ENCODE measurements at regions not wholly inside any gene's neighbourhood (a gene's known extent, or its start where the extent isn't known, plus 50 kb on each side); places are given as distances from the start of the nearest gene placed in this dataset.
"Not testable (repeated sequence)": the region's sequence is repeated elsewhere in the genome, so short reads cannot be mapped to it uniquely, and the experiment has no call there.

DNA sequence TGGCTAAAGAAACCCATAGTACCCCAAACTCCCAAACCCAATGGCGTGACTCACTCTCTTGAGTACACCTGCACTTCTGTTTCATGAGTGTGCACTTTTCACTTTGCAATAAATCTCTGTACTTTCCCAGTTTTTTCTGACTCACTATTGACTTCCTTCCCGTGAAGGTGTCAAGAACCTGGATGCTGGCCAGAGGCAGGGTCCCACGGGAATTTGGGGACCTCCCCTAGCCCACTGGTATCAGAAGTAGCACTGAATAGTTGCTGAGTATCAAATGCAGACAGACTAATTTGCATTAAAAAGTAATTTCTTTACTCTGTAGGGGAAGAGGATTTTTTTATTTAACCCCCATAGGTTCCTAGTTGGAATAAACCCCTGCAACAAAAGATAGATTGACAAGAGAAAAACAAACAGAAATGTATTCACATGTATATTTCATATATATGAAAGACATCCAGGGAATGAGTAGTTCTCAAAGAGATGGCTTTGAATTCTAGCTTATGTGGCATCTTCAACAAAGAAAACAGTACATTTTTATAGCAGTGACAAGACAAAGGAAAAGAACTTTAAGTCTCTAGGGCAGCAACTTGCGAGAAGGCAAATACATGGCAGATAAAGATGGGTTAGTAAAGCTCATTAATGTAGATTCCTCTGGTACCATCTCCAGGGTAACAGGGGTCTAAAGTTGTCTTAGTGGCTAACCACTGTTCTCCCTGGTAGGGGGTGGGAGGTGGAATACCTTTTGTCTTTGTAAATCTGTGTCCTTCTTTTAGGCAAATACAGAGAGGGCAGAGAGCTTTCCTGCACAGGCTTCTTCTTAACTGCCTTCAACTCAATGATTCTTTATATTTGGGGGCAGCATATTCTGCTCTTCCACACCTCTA lies 385.5 kb upstream of the PDZRN3 start:
- no peak for FAIRE-seq
- DNase-seq (ENCODE audit: insufficient read length, low spot score): no peak

DNA sequence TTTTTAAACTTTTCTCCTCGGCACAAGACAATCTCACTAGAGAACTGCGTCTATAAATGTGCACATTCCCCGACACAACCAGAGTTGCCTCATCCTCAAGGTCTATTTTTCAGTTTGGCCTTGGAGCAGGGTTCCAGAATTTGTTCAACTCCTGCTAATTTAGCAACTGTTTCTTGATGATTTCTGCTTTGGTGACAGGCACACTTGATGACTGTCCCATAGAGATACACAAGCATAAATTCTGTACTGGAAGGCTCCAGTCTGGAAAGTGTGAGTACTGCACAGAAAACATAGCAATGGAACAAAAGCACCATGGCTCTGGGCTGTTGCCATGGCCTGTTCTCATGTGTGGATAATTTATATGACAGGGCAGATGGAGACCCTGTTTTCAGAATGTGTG lies 379.6 kb upstream of the PDZRN3 start:
- FAIRE-seq: no peak

DNA sequence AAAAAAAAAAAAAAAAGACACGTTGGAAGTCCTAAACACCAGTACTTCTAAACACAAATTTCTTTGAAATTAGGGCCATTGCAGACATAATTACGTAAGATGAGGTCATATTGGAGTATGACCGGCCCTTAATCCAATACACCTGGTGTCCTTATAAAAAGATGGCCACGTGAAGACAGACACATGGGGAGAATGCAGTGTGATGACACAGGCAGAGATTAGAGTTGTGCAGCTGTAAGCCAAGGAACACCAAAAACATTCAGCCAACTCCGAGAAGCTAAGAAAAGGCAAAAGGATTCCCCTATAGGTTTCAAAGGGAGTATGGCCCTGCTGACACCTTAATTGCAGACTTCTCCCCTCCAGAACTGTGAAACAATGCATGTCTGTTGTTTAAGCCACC lies 379.0 kb upstream of the PDZRN3 start:
- no peak for FAIRE-seq
- DNase-seq (ENCODE audit: insufficient read length, low spot score): no peak

More for the DNA sequence above, 379.6 kb upstream of the PDZRN3 start:
- DNase-seq (ENCODE audit: insufficient read length, low spot score): no peak

DNA sequence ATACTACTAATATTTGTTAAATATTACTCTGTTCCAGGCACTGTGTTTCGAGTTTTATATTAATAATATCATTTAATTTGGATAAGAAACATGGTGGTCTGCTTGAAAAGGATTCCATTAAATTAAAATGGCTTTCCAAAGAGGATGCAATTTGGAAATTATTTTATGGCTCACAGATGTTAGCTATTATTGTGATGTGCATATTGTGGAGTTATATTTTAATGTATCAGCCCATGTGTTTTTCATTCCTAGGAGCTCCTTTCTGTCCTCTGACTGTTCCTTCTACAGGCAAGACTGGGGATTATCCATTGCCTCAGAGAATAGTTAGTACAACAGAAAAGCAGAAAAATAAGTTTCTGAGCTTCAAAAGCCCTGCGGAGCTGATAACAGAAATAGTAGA lies 376.7 kb upstream of the PDZRN3 start:
- FAIRE-seq (no peak), DNase-seq (ENCODE audit: insufficient read length, low spot score) (no peak)

DNA sequence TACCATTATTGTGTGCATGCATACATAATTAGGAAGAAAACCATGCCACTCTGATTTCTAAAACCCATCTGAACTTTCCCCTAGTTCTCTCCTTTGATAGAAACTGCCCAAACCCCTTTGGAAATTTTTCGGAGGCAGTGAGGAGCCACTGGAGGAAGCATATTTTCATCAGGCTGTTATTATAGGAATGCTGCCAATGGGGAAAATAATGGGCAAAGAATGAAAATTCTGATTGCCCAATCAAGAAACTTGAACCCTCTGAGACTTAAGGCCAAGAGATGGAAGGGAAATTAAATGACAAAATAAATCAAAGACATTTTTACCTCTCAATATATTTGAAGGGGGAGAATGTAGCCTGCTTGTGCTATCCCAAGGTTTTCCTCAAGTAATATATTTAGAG lies 376.0 kb upstream of the PDZRN3 start:
- FAIRE-seq (no peak), DNase-seq (ENCODE audit: insufficient read length, low spot score) (no peak)

- FAIRE-seq: no peak
- no peak for DNase-seq (ENCODE audit: insufficient read length, low spot score)
Measured at GRCh38 chr3:73999501-73999900, 374.8 kb upstream of the PDZRN3 start.

DNA sequence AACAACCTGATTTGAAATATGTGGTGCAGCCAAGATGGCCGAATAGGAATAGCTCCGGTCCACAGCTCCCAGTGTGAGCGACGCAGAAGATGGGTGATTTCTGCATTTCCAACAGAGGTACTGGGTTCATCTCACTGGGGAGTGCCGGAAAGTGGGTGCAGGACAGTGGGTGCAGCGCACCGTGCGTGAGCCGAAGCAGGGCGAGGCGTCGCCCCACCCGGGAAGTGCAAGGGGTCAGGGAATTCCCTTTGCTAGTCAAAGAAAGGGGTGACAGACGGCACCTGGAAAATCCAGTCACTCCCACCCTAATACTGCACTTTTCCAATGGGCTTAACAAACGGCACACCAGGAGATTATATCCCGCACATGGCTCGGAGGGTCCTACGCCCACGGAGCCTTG lies 365.9 kb upstream of the PDZRN3 start:
- not testable (repeated sequence) for FAIRE-seq; DNase-seq (ENCODE audit: insufficient read length, low spot score)

DNA sequence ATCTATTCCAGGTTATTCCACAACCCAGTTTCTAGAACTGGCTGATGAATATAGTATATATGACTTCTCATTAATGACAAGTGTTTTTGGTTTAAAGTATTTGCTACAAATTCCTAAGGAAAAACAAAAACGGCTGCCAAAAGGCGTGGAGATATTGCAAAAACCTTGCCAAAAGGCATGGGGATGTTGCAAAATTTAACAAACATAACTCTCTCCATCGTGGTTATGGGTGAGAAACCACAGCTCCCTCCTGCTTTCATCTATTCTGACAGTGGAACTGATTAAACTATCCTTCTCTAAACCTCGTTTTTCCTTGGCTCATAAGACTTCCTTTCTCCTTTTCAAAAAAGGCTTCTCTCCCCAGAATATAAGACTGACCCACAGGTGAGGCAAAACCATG lies 342.0 kb upstream of the PDZRN3 start:
- DNase-seq (ENCODE audit: insufficient read length, low spot score) (no peak), FAIRE-seq (no peak)

- FAIRE-seq: no peak
- DNase-seq (ENCODE audit: insufficient read length, low spot score): no peak
Measured at GRCh38 chr3:73964818-73965217, 340.1 kb upstream of the PDZRN3 start.

GRCh38 chr3:73955494-73956070 lies 330.8 kb upstream of the PDZRN3 start:
- FAIRE-seq: no peak
- no peak for DNase-seq (ENCODE audit: insufficient read length, low spot score)

DNA sequence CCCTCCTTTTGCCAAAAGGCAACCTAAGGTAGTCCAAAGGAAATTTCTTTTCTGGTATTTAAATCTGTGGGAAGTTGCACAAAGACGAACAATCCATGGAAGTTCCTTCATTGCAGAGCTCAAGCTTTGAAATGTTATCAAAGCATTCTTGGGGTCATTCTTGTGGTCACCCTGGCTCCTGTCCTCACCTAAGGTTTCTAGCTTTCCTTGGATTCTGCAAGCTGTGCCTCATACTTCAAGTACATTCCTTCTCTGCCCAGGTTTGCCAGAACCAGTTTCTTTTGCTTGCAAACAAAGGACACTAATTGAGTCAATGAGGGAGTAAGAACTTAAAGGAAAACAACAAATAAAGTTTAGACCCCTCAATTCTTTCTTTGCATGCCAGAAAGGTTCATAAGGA lies 329.8 kb upstream of the PDZRN3 start:
- DNase-seq (ENCODE audit: insufficient read length, low spot score): no peak

DNA sequence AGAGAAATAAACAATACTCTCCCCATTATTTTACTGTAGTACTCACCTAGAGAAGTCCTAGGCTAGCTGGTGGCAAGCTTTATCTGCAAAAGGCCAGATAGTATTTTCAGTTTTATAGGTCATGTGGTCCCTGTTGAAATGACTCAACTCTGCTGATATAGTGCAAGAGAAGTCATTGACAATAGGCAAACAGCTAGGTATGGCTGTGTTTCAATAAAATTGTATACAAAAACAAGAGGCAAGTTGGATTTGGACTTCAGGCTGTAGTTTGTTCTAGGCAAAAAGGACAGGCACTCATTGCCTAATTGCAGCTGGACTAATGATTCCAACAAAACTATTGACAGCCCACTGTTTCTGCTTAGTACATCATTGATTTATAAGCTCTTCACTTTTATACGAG lies 328.0 kb upstream of the PDZRN3 start:
- no peak for FAIRE-seq

More for the DNA sequence above, 329.8 kb upstream of the PDZRN3 start:
- FAIRE-seq: no peak

GRCh38 chr3:73950865-73951558 lies 326.3 kb upstream of the PDZRN3 start:
- DNase-seq (ENCODE audit: insufficient read length, low spot score): no peak
- FAIRE-seq: no peak

More for the DNA sequence above, 328.0 kb upstream of the PDZRN3 start:
- no peak for DNase-seq (ENCODE audit: insufficient read length, low spot score)

GRCh38 chr3:73945541-73945940 lies 320.8 kb upstream of the PDZRN3 start:
- DNase-seq (ENCODE audit: insufficient read length, low spot score) (no peak), FAIRE-seq (no peak)

GRCh38 chr3:73939985-73940384 lies 315.2 kb upstream of the PDZRN3 start:
- FAIRE-seq: no peak

GRCh38 chr3:73933585-73933984 lies 308.8 kb upstream of the PDZRN3 start:
- DNase-seq (ENCODE audit: insufficient read length, low spot score) (no peak), FAIRE-seq (no peak)

More at GRCh38 chr3:73939985-73940384, 315.2 kb upstream of the PDZRN3 start:
- no peak for DNase-seq (ENCODE audit: insufficient read length, low spot score)

- FAIRE-seq (no peak), DNase-seq (ENCODE audit: insufficient read length, low spot score) (no peak)
Measured at GRCh38 chr3:73927203-73927570, 302.4 kb upstream of the PDZRN3 start.

- FAIRE-seq: no peak
- no peak for DNase-seq (ENCODE audit: insufficient read length, low spot score)
Measured at GRCh38 chr3:73926360-73927202, 301.8 kb upstream of the PDZRN3 start.

DNA sequence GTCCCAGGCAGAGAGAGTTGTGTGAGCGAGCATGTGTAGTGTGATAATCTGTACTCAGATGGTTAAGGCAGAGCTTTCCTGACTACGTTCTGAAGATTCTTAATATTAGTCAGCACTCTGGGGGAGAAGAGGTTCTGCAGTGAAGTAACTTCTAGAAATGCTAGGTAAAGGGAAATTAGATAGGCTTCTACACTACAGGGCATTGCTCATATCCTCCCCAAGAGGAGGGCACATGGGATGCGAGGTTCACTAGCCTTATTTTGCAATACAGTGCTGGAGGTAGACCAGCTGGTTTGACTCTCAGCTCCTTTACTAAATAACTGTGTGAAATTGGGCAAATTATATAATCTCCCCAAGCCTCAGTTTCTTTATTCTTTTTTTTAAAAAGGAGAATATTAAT lies 300.3 kb upstream of the PDZRN3 start:
- FAIRE-seq (no peak), DNase-seq (ENCODE audit: insufficient read length, low spot score) (no peak)

GRCh38 chr3:73924048-73924447 lies 299.3 kb upstream of the PDZRN3 start:
- DNase-seq (ENCODE audit: insufficient read length, low spot score) (no peak), FAIRE-seq (no peak)

DNA sequence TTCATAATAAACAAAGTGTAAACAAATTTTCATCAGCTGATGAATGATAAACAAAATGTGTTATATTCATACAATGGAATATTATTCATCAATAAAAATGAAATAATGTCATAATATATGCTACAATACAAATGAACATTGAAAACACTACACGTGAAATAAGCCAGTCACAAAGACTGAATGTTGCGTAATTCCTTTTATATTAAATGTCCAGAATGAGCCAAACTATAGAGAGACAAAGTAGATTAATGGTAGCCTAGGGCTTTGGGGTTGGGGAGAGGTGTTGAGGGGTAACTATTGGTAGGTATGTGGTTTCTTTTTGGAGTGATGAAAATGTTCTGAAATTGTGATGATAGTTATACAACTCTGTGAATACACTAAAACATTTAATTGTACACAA lies 292.9 kb upstream of the PDZRN3 start:
- FAIRE-seq (no peak), DNase-seq (ENCODE audit: insufficient read length, low spot score) (no peak)
